ENCODE measurements at regions not wholly inside any gene's neighbourhood (a gene's known extent, or its start where the extent isn't known, plus 50 kb on each side); places are given as distances from the start of the nearest gene placed in this dataset.
"Not testable (repeated sequence)": the region's sequence is repeated elsewhere in the genome, so short reads cannot be mapped to it uniquely, and the experiment has no call there.

GRCh38 chr6:122161136-122161535, 238.3 kb upstream of the HSF2 start:
- Histone ChIP-seq H3K4me1 (ENCODE audit: control insufficient read depth, insufficient read depth, low read length) (no peaks in the 10 kb centered on the region), H3K4me3 (ENCODE audit: low read depth, low read length) (no peak overlapping the region), H3K27ac (ENCODE audit: low read depth, low read length) (no peak overlapping the region), H3K9me3 (ENCODE audit: control insufficient read depth, insufficient read depth, low read length) (no peaks in the 10 kb centered on the region), H3K36me3 (ENCODE audit: control insufficient read depth, insufficient read depth, low read length) (no peaks in the 10 kb centered on the region), H3K27me3 (ENCODE audit: control insufficient read depth, insufficient read depth, low read length) (no peaks in the 10 kb centered on the region)
- no peak for DNase-seq (ENCODE audit: low read depth in 4 of 6, low spot score in 6 of 6)
- WGBS (ENCODE audit: insufficient coverage), result 83% methylated on average over 1 of the region's 5 CpGs

GRCh38 chr6:122165014-122165413, 234.4 kb upstream of the HSF2 start:
- no peaks in the 10 kb centered on the region for H3K27me3 ChIP-seq (ENCODE audit: control insufficient read depth, insufficient read depth, low read length)
- no peaks in the 10 kb centered on the region for H3K9me3 ChIP-seq (ENCODE audit: control insufficient read depth, insufficient read depth, low read length)
- H3K4me3 ChIP-seq (ENCODE audit: low read depth, low read length), result no peak overlapping the region
- over 99% methylated on average over 19 of the region's 20 CpGs for whole genome bisulfite sequencing (ENCODE audit: insufficient coverage)
- no peak for DNase-seq (ENCODE audit: low read depth in 4 of 6, low spot score in 6 of 6)
- H3K27ac ChIP-seq (ENCODE audit: low read depth, low read length), result no peak overlapping the region
- no peaks in the 10 kb centered on the region for H3K36me3 ChIP-seq (ENCODE audit: control insufficient read depth, insufficient read depth, low read length)
- no peaks in the 10 kb centered on the region for H3K4me1 ChIP-seq (ENCODE audit: control insufficient read depth, insufficient read depth, low read length)

GRCh38 chr6:122170274-122170673, 229.2 kb upstream of the HSF2 start:
- Histone ChIP-seq H3K9me3 (ENCODE audit: control insufficient read depth, insufficient read depth, low read length) (peaks cover 4% of the 10 kb centered on the region), H3K27me3 (ENCODE audit: control insufficient read depth, insufficient read depth, low read length) (no peaks in the 10 kb centered on the region), H3K4me1 (ENCODE audit: control insufficient read depth, insufficient read depth, low read length) (no peaks in the 10 kb centered on the region), H3K36me3 (ENCODE audit: control insufficient read depth, insufficient read depth, low read length) (no peaks in the 10 kb centered on the region), H3K27ac (ENCODE audit: low read depth, low read length) (peak overlapping the region; percentile 15), H3K4me3 (ENCODE audit: low read depth, low read length) (no peak overlapping the region)
- DNase-seq (ENCODE audit: low read depth in 4 of 6, low spot score in 6 of 6), result no peak
- no CpG with 5 or more reads among the region's 2 CpGs for WGBS (ENCODE audit: insufficient coverage)

- Histone ChIP-seq H3K27me3 (ENCODE audit: control insufficient read depth, insufficient read depth, low read length) (no peaks in the 10 kb centered on the region), H3K9me3 (ENCODE audit: control insufficient read depth, insufficient read depth, low read length) (no peaks in the 10 kb centered on the region), H3K4me1 (ENCODE audit: control insufficient read depth, insufficient read depth, low read length) (no peaks in the 10 kb centered on the region), H3K27ac (ENCODE audit: low read depth, low read length) (no peak overlapping the region), H3K36me3 (ENCODE audit: control insufficient read depth, insufficient read depth, low read length) (no peaks in the 10 kb centered on the region), H3K4me3 (ENCODE audit: low read depth, low read length) (no peak overlapping the region)
- DNase-seq (ENCODE audit: low read depth in 4 of 6, low spot score in 6 of 6), result no peak
- no CpG with 5 or more reads among the region's 2 CpGs for WGBS (ENCODE audit: insufficient coverage)
These were observed 220.5 kb upstream of the HSF2 start for GRCh38 chr6:122178988-122179387.

GRCh38 chr6:122180132-122180531, 219.3 kb upstream of the HSF2 start:
- no CpG with 5 or more reads among the region's 1 CpG for WGBS (ENCODE audit: insufficient coverage)
- Histone ChIP-seq H3K27me3 (ENCODE audit: control insufficient read depth, insufficient read depth, low read length) (no peaks in the 10 kb centered on the region), H3K4me3 (ENCODE audit: low read depth, low read length) (no peak overlapping the region), H3K27ac (ENCODE audit: low read depth, low read length) (peak overlapping the region; percentile 12), H3K9me3 (ENCODE audit: control insufficient read depth, insufficient read depth, low read length) (no peaks in the 10 kb centered on the region), H3K36me3 (ENCODE audit: control insufficient read depth, insufficient read depth, low read length) (no peaks in the 10 kb centered on the region), H3K4me1 (ENCODE audit: control insufficient read depth, insufficient read depth, low read length) (no peaks in the 10 kb centered on the region)
- DNase-seq (ENCODE audit: low read depth in 4 of 6, low spot score in 6 of 6), result peak in 2 of 6 donors; percentile 59 to 61

GRCh38 chr6:122182061-122182460, 217.4 kb upstream of the HSF2 start:
- no peaks in the 10 kb centered on the region for H3K4me1 ChIP-seq (ENCODE audit: control insufficient read depth, insufficient read depth, low read length)
- H3K27ac ChIP-seq (ENCODE audit: low read depth, low read length), result peak overlapping the region; percentile 49
- H3K4me3 ChIP-seq (ENCODE audit: low read depth, low read length), result no peak overlapping the region
- no peaks in the 10 kb centered on the region for H3K36me3 ChIP-seq (ENCODE audit: control insufficient read depth, insufficient read depth, low read length)
- 55% methylated on average over 2 of the region's 4 CpGs for WGBS (ENCODE audit: insufficient coverage)
- no peaks in the 10 kb centered on the region for H3K27me3 ChIP-seq (ENCODE audit: control insufficient read depth, insufficient read depth, low read length)
- peak in 2 of 6 donors; percentile 25 to 62 for DNase-seq (ENCODE audit: low read depth in 4 of 6, low spot score in 6 of 6)
- no peaks in the 10 kb centered on the region for H3K9me3 ChIP-seq (ENCODE audit: control insufficient read depth, insufficient read depth, low read length)

- Histone ChIP-seq H3K27me3 (ENCODE audit: control insufficient read depth, insufficient read depth, low read length) (no peaks in the 10 kb centered on the region), H3K9me3 (ENCODE audit: control insufficient read depth, insufficient read depth, low read length) (no peaks in the 10 kb centered on the region), H3K36me3 (ENCODE audit: control insufficient read depth, insufficient read depth, low read length) (no peaks in the 10 kb centered on the region), H3K27ac (ENCODE audit: low read depth, low read length) (peak overlapping the region; percentile 49), H3K4me3 (ENCODE audit: low read depth, low read length) (peak overlapping the region; percentile 17), H3K4me1 (ENCODE audit: control insufficient read depth, insufficient read depth, low read length) (no peaks in the 10 kb centered on the region)
- DNase-seq (ENCODE audit: low read depth in 4 of 6, low spot score in 6 of 6), result peak in 4 of 6 donors; percentile 15 to 79 (median 46)
- WGBS (ENCODE audit: insufficient coverage), result no CpG with 5 or more reads among the region's 4 CpGs
These were observed 215.0 kb upstream of the HSF2 start for GRCh38 chr6:122184401-122184827.

- H3K27me3 ChIP-seq (ENCODE audit: control insufficient read depth, insufficient read depth, low read length); H3K9me3 ChIP-seq (ENCODE audit: control insufficient read depth, insufficient read depth, low read length); H3K4me3 ChIP-seq (ENCODE audit: low read depth, low read length); DNase-seq (ENCODE audit: low read depth in 4 of 6, low spot score in 6 of 6); H3K36me3 ChIP-seq (ENCODE audit: control insufficient read depth, insufficient read depth, low read length); H3K27ac ChIP-seq (ENCODE audit: low read depth, low read length); H3K4me1 ChIP-seq (ENCODE audit: control insufficient read depth, insufficient read depth, low read length): not testable (repeated sequence)
- WGBS (ENCODE audit: insufficient coverage), result 95% methylated on average over 13 of the region's 19 CpGs
These were observed 214.0 kb upstream of the HSF2 start for GRCh38 chr6:122185458-122185857.

GRCh38 chr6:122187186-122187585, 212.3 kb upstream of the HSF2 start:
- DNase-seq (ENCODE audit: low read depth in 4 of 6, low spot score in 6 of 6), result no peak
- Histone ChIP-seq H3K4me3 (ENCODE audit: low read depth, low read length) (no peak overlapping the region), H3K27ac (ENCODE audit: low read depth, low read length) (no peak overlapping the region), H3K9me3 (ENCODE audit: control insufficient read depth, insufficient read depth, low read length) (no peaks in the 10 kb centered on the region), H3K36me3 (ENCODE audit: control insufficient read depth, insufficient read depth, low read length) (no peaks in the 10 kb centered on the region), H3K4me1 (ENCODE audit: control insufficient read depth, insufficient read depth, low read length) (no peaks in the 10 kb centered on the region), H3K27me3 (ENCODE audit: control insufficient read depth, insufficient read depth, low read length) (no peaks in the 10 kb centered on the region)
- WGBS (ENCODE audit: insufficient coverage), result no CpG with 5 or more reads among the region's 1 CpG

- no peaks in the 10 kb centered on the region for H3K9me3 ChIP-seq (ENCODE audit: control insufficient read depth, insufficient read depth, low read length)
- WGBS (ENCODE audit: insufficient coverage), result no CpG with 5 or more reads among the region's 1 CpG
- H3K27me3 ChIP-seq (ENCODE audit: control insufficient read depth, insufficient read depth, low read length), result no peaks in the 10 kb centered on the region
- no peaks in the 10 kb centered on the region for H3K4me1 ChIP-seq (ENCODE audit: control insufficient read depth, insufficient read depth, low read length)
- no peak for DNase-seq (ENCODE audit: low read depth in 4 of 6, low spot score in 6 of 6)
- no peak overlapping the region for H3K27ac ChIP-seq (ENCODE audit: low read depth, low read length)
- H3K4me3 ChIP-seq (ENCODE audit: low read depth, low read length), result no peak overlapping the region
- H3K36me3 ChIP-seq (ENCODE audit: control insufficient read depth, insufficient read depth, low read length), result no peaks in the 10 kb centered on the region
These were observed 200.5 kb upstream of the HSF2 start for GRCh38 chr6:122198922-122199321.

Measured in spinal cord (tissue), 9 donors.